ENCODE measurements at regions not wholly inside any gene's neighbourhood (a gene's known extent, or its start where the extent isn't known, plus 50 kb on each side); places are given as distances from the start of the nearest gene placed in this dataset.
"Not testable (repeated sequence)": the region's sequence is repeated elsewhere in the genome, so short reads cannot be mapped to it uniquely, and the experiment has no call there.

DNA sequence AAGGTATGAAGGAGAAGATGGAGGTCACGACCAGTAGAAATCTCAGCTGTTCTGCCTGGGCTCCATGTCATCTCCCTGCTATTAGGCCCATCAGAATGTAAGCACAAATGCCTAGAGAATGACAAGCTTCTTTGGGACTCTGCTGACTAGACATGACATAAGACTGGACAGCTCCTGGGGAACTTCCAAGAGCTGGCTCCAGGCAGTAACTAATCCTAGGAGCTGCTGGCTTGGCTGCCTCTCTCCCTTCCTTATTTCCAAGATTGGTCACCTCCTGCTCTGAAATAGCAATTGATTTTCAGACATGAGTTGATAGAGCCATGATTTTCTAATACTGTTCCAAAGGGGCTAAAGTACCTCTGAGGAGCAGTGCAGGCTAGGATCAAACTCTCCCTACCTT lies 57.5 kb upstream of the TP53BP2 start:
- not testable (repeated sequence) for TF ChIP-seq SP1 (IDR thresholded peaks at IDR 0.05); HDGF (IDR thresholded peaks at IDR 0.05; ENCODE audit: borderline replicate concordance); BHLHE40 (IDR thresholded peaks at IDR 0.05; ENCODE audit: borderline replicate concordance); FOXK2 (IDR thresholded peaks at IDR 0.05)
